Calu3 (cell line): ENCODE measurements at regions not wholly inside any gene's neighbourhood (a gene's known extent, or its start where the extent isn't known, plus 50 kb on each side); places are given as distances from the start of the nearest gene placed in this dataset.

Experiments used
- BruUV-seq: library from RNA; stranded (reverse); fragments of 400-500 nt; replicated peaks from 2 replicates; lab custom pipeline; 2021; lab: Mats Ljungman, UMichigan
- CTCF ChIA-PET: fragments of 300-600 bp; sonication (Branson Sonifier 250); formaldehyde crosslinking; loops from one replicate; lab custom pipeline; 2022; ENCODE audit warnings: antibody characterized with exemption; lab: Charles Lee
- DNase-seq: peaks from one replicate; pipeline ENCODE4 v3.0.0; 2022
- H3K27ac Mint-ChIP-seq: one replicate; pipeline ENCODE4 v1.8.0; 2022; ENCODE audit warnings: mixed read lengths; ENCODE audit not compliant: unreplicated experiment
- H3K27me3 Mint-ChIP-seq: one replicate; pipeline ENCODE4 v1.8.0; 2022; ENCODE audit warnings: mixed read lengths; ENCODE audit not compliant: unreplicated experiment
- H3K36me3 Mint-ChIP-seq: one replicate; pipeline ENCODE4 v1.8.0; 2022; ENCODE audit warnings: mild to moderate bottlenecking, moderate library complexity, mixed read lengths; ENCODE audit not compliant: insufficient read depth, unreplicated experiment
- H3K4me1 Mint-ChIP-seq: one replicate; pipeline ENCODE4 v1.8.0; 2022; ENCODE audit warnings: mild to moderate bottlenecking, low read depth, mixed read lengths; ENCODE audit not compliant: unreplicated experiment
- H3K4me3 Mint-ChIP-seq: one replicate; pipeline ENCODE4 v1.8.0; 2022; ENCODE audit warnings: mild to moderate bottlenecking, low read depth, moderate library complexity, mixed read lengths; ENCODE audit not compliant: unreplicated experiment
- H3K9me3 Mint-ChIP-seq: one replicate; pipeline ENCODE4 v1.8.0; 2022; ENCODE audit warnings: low read depth, mixed read lengths; ENCODE audit not compliant: unreplicated experiment
- CTCF ChIP-seq: fragments of 200-600 bp; IDR thresholded peaks from one replicate; pipeline ENCODE4 v1.8.0; 2022; ENCODE audit warnings: antibody characterized with exemption; ENCODE audit not compliant: unreplicated experiment
- intact Hi-C: fragments of 100-400 bp; cut with micrococcal nuclease; formaldehyde crosslinking; loops from one replicate; pipeline ENCODE4 v1.10.0; 2022; ENCODE audit not compliant: unreplicated experiment

GRCh38 chr10:128817636-128818035, 649.4 kb upstream of the MGMT start:
- H3K27me3 Mint-ChIP-seq, result no peaks in the 10 kb centered on the region
- intact Hi-C loops, result no loop called here
- no peaks in the 10 kb centered on the region for H3K4me1 Mint-ChIP-seq
- peaks cover 15% of the 10 kb centered on the region for H3K9me3 Mint-ChIP-seq
- BruUV-seq, result no TSS peak
- no peaks in the 10 kb centered on the region for H3K36me3 Mint-ChIP-seq
- no peak for TF ChIP-seq CTCF
- H3K4me3 Mint-ChIP-seq, result no peak overlapping the region
- CTCF ChIA-PET, result no interaction called here
- no peak for DNase-seq
- H3K27ac Mint-ChIP-seq, result no peak overlapping the region

- CTCF ChIA-PET, result no interaction called here
These were observed 646.4 kb upstream of the MGMT start for GRCh38 chr10:128820663-128821062.

GRCh38 chr10:128823201-128823600, 643.8 kb upstream of the MGMT start:
- intact Hi-C loops, result no loop called here
- no peak overlapping the region for H3K4me3 Mint-ChIP-seq
- H3K4me1 Mint-ChIP-seq, result no peaks in the 10 kb centered on the region
- H3K9me3 Mint-ChIP-seq, result peaks cover 6% of the 10 kb centered on the region
- no TSS peak for BruUV-seq
- H3K27me3 Mint-ChIP-seq, result no peaks in the 10 kb centered on the region
- CTCF ChIA-PET, result no interaction called here
- DNase-seq, result no peak
- no peak for TF ChIP-seq CTCF
- H3K36me3 Mint-ChIP-seq, result no peaks in the 10 kb centered on the region
- no peak overlapping the region for H3K27ac Mint-ChIP-seq

More at GRCh38 chr10:128820663-128821062, 646.4 kb upstream of the MGMT start:
- H3K4me3 Mint-ChIP-seq, result no peak overlapping the region
- DNase-seq, result no peak
- no peak for TF ChIP-seq CTCF
- H3K27me3 Mint-ChIP-seq, result no peaks in the 10 kb centered on the region
- intact Hi-C loops, result no loop called here
- H3K36me3 Mint-ChIP-seq, result no peaks in the 10 kb centered on the region
- peaks cover 15% of the 10 kb centered on the region for H3K9me3 Mint-ChIP-seq
- BruUV-seq, result no TSS peak
- no peak overlapping the region for H3K27ac Mint-ChIP-seq
- H3K4me1 Mint-ChIP-seq, result no peaks in the 10 kb centered on the region

- BruUV-seq, result no TSS peak
- no peaks in the 10 kb centered on the region for H3K36me3 Mint-ChIP-seq
- intact Hi-C loops, result no loop called here
- H3K27me3 Mint-ChIP-seq, result no peaks in the 10 kb centered on the region
- H3K4me1 Mint-ChIP-seq, result no peaks in the 10 kb centered on the region
- DNase-seq, result no peak
- CTCF ChIA-PET, result no interaction called here
- no peak overlapping the region for H3K4me3 Mint-ChIP-seq
- peaks cover 3% of the 10 kb centered on the region for H3K9me3 Mint-ChIP-seq
- no peak for TF ChIP-seq CTCF
- H3K27ac Mint-ChIP-seq, result no peak overlapping the region
These were observed 641.4 kb upstream of the MGMT start for GRCh38 chr10:128825626-128826025.
